GM23338 (cell line): ENCODE measurements at regions not wholly inside any gene's neighbourhood (a gene's known extent, or its start where the extent isn't known, plus 50 kb on each side); places are given as distances from the start of the nearest gene placed in this dataset.

Experiments used
- CTCF ChIP-seq, 2 experiments: fragments of 200-600 bp in 1 of 2; sonication (generic) in 1 of 2; conservative IDR thresholded peaks; 2 replicates each; pipeline versions ENCODE4 v1.5.1 to v1.6.1; 2016 to 2017; ENCODE audit warnings: antibody characterized with exemption in 2 of 2, low read depth in 2 of 2, mild to moderate bottlenecking in 2 of 2, moderate library complexity in 1 of 2
- JUNB ChIP-seq: IDR thresholded peaks from one replicate; pipeline ENCODE4 v1.6.1; 2016; ENCODE audit warnings: antibody characterized with exemption; ENCODE audit not compliant: unreplicated experiment
- NANOG ChIP-seq: IDR thresholded peaks from 2 replicates; pipeline ENCODE4 v1.6.1; 2016; ENCODE audit warnings: antibody characterized with exemption, borderline replicate concordance
- POLR2AphosphoS5 ChIP-seq: IDR thresholded peaks from 2 replicates; pipeline ENCODE4 v1.6.1; 2016; ENCODE audit warnings: antibody characterized with exemption, low read depth
- REST ChIP-seq: IDR thresholded peaks from one replicate; pipeline ENCODE4 v1.6.1; 2018; ENCODE audit warnings: antibody characterized with exemption; ENCODE audit not compliant: unreplicated experiment

DNA sequence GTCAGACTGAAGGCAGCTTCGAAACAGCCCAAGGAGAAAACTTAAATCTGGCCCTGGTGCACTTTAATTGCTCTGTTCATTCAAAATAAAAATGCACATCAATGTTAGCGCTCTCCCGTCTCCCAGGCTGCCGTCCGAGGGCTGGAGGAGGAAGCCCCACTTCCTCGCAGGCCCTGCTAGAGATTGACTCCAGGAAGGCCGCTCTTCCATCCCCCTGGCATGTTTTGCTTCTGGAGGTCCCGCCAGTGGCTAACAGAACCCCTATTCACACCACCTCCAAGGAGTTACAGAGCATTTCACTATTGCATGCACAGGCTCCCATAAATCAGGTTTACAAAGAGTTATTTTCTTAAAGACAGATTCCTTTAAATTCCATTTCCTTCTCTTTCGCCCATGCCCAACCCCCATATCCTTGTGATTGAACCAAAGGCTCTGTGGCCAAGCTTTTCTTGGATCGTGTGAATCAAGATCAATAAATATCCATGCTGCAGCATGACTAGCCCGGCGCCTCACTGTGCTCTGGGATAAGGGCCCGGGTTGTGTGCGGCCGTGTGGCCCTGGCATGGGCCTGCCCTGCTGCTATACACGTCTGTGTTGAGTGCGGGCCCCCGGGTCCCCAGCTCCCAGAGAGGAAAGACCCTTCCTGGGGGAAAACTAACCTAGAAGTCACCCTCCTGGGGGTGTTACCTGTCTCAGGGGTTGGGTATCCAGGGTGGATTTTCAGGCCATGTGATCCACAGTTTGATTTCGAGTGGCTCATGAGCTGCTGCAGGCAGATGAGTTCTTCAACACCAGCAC is 118.7 kb upstream of the GDF10 start:
- TF ChIP-seq CTCF (conservative IDR thresholded peaks at IDR 0.05; ENCODE audit: low read depth in 2 of 2) (no peak), JUNB (no peak), POLR2AphosphoS5 (no peak), REST (no peak), NANOG (no peak)
